ENCODE measurements at regions not wholly inside any gene's neighbourhood (a gene's known extent, or its start where the extent isn't known, plus 50 kb on each side); places are given as distances from the start of the nearest gene placed in this dataset.

DNA sequence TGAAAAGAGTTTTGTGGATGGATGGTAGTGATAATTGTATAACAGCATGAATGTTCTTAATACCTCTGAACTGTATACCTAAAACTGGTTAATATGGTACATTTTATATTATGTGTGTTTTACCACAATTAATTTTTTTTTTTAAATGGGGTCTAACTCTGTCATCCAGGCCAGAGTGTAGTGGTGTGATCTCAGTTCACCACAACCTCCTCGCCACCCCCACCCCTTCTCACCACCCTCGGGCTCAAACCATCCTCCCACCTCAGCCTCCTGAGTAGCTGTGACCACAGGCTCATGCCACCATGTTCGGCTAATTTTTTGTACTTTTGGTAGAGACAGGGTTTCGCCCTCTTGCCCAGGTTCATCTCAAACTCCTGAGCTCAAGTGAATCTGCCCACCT lies 123.2 kb downstream of the CDRT15L2 start:
- TF ChIP-seq EP300 (IDR thresholded peaks at IDR 0.05; ENCODE audit: low read depth): no peak
- TF ChIP-seq CTCF (IDR thresholded peaks at IDR 0.05): no peak
- no peak for TF ChIP-seq POLR2A (IDR thresholded peaks at IDR 0.05)

Data from transverse colon (tissue), 3 donors.